Cardiac septum (tissue), 1 donor: ENCODE measurements at regions not wholly inside any gene's neighbourhood (a gene's known extent, or its start where the extent isn't known, plus 50 kb on each side); places are given as distances from the start of the nearest gene placed in this dataset.
"Not testable (repeated sequence)": the region's sequence is repeated elsewhere in the genome, so short reads cannot be mapped to it uniquely, and the experiment has no call there.

Experiments used
- DNase-seq: peaks from one replicate; pipeline ENCODE4 v3.0.0-alpha.2; 2020; ENCODE audit warnings: low spot score
- intact Hi-C: fragments of 100-400 bp; cut with DNase I; formaldehyde crosslinking; loops from one replicate; pipeline ENCODE4 v1.14.0; 2022
- donor health status: DM: no; HTN: no; CAD: no.

DNA sequence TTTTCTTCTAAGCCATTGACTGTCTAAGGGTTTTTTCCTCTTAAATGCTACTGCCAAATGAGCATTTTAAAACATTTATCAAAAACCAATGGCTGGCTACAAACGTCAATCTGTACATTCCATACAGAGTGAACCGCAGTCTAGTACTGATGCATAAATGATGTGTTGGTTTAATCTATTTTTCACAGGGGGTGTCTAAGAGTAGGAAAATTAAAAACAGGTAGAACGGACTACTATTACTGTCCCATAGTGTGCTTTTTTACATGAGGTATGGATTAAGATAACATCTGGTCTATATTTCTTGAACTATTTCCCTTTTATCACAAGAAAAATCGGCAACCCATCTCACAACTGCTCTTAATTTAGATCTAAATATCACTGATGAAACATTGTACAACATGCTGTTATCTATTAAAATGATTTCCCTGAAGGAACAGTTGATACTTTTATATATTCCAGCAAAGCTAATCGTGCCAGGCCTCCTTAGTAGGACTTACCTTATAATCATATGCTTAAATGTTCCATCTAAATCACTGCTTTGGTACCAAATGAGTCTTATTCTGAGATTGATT, 172.9 kb upstream of the CDKN3 start:
- DNase-seq = no peak
- intact Hi-C loops = no loop called here

DNA sequence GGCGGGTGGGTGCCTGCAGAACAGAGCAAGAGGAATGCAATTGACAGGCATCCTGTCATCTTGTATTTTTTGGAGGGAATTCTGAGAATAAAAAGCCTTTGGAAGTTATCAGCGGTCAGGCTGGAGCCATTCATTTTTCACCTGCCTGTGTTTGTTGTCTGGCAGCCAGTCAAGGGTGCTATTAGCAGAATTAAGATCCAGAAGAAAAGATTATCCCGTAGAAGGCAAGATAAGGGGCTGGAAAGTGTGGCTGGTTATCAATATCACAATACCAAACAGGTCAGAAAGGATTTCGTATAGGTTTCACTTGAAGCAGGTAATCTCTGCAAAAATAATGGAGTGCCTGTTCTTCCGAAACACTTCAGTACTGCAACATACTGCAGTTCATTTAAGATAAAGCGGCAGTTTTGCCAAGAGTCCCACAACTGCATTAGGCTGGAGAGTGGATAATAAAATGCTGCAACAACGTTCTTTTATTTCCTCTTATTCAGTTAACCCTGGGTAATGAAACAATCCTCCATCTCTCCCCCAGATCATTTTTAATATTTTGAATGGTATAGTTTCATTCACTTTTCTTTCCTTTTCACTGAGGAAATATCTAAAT, 171.2 kb upstream of the CDKN3 start:
- no peak for DNase-seq
- intact Hi-C loops = no loop called here

DNA sequence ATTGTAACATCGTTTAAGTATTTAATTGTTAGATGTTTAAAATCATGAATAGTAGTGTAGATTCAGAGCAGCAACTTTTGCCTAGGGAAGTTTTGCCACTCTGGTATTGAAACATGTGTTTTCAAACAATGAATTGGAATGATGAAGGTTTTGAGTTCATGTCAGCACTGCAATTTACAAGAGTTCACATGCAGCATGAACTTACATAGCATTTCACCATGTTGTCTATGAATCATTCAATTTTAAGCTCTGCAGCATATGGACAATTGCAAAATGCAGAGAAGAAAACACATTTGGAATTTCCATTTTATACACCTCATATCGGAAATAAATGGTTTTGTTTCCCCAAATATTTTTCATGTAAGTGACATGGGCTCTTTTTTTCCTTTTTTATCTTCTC, 170.7 kb upstream of the CDKN3 start:
- no peak for DNase-seq
- intact Hi-C loops = no loop called here

DNA sequence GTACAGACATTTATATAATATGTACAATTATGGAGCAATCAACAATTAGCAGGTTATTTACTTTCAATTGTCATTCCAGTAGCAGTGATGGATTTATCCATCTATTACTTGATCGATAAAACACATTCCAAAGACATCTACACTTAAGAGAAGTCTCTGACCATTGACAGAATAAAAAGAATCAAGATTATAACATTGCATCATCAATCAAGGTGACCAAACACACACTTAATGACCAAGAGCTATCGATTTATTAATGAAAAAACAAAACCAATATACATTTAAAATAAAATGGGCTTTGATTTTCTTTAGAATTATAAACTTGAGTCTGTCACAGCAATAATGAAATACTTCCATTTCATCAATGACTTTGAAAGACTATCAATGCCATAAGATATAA, 170.2 kb upstream of the CDKN3 start:
- intact Hi-C loops = no loop called here
- DNase-seq = no peak

DNA sequence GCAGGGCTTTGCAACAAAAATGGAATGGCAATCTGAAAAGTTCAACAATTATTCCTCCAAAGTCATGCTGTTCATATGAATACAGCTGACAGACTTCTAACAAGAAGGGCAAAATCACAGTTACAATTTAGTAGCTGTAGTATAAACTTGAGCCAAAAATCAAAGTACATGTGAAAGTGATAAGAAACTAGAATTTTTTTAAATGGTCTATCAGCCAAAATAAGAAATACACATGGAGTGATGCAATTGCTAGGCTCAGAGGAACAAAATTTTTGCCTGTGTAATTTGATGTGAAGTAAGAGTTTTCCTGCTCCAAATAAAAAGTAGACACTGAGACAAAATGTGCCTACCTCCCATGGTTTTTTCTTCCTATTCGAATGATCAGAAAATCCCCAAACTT, 167.7 kb upstream of the CDKN3 start:
- intact Hi-C loops = no loop called here
- no peak for DNase-seq

DNA sequence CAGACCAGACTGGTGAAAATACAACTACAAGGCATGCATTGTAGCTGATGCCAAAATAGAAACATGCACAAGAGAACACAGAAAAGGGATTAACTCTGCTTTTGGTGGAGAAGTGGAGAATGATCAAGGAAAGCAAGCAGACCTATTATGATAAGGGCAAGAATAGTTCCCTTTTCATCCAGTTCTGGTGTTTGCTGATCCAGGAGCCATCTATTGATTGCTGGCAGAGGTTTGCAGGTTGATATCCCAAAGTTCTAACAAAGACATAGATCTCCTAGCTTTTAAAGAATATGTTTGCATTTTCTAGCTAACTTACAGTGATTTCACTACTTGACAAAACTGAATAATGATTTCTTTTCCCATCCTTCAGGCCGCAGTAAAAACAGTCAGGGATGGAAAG, 166.2 kb upstream of the CDKN3 start:
- intact Hi-C loops = no loop called here

DNA sequence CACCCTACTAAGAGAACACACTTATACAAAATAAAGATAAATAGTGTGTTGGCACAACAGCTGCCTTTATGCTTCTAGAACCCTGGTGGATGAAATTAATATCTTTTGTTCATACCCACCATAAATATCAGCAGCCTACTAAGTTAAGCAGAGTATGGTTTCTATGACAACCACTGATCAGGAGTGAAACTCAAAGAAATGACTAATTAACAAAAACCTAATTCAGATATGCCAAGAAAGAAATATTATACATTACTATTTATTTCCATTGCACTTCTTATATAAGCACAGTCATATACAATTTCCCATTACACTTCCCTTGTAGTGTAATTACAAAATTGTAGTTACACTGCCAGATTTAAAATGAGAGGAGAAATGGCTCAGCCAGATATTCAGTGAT, 164.1 kb upstream of the CDKN3 start:
- intact Hi-C loops = no loop called here
- no peak for DNase-seq

More for the DNA sequence above, 166.2 kb upstream of the CDKN3 start:
- DNase-seq = no peak

DNA sequence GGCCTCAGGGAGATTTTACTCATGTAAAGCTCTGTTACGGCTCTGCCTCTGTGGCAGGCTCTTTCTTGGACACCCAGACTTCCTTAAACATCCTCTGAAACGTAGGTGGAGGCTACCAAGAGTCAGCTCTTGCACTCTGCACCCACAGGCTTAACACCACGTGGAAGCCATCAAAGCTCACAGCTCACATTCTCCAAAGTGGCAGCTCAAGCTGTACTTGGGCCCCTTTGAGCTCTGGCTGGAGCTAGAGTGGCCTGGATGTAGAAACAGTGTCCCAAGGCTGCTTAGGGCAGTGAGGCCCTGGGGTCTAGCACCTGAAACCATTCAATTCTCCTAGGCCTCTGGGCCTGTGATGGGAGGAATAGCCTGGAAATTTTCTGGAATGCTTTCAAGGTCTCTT, 155.3 kb upstream of the CDKN3 start:
- no peak for DNase-seq
- intact Hi-C loops = no loop called here

DNA sequence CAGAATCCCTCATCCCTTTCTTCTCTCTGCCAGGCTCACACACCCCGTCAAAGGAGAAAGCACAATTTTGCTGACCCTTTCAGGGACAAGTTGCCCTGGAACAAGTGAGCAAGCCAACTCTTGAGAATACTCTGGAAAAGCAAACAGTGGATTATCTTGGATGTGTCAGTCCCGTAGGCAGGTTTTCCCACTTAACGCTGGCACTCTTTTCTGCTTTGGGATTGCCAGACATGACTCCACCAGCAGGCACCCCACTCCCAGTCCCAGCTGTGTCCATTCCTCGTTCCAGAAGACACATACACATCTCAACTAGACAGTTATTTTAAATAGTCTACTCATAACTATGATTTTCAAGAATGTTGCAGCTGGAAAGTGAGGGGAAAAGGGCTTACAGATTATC, 145.5 kb upstream of the CDKN3 start:
- intact Hi-C loops = no loop called here
- no peak for DNase-seq

DNA sequence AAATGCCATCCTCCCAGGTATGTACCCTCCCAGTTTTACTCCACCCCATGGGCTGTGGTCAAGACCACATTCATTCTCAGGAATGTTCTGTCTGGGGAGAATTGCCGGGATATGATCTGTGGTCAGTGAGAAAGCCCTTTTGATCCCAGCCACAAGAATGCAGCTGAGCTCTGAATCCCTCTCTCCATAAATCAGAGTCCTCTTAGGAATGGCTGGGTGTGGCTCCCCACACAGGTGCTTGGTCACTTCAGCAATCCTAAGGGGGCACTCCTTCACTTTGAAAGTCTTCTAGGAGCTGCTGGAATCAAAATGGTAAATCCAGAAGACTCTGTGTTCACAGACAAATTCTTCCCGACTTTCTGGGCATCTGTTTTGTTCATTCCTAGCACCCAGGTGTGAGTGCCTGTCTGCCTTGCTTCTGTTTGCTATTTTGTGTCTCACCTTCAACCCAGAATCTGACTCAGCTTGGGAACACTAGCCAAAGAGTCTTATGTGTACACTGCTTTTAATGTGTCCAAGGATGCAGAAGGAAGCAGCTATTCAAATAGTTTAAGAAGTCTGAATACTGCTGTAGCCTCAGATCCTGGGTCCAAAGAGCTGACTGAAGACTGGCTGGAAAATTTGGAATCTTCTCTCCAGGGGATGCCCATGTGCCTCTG, 144.6 kb upstream of the CDKN3 start:
- intact Hi-C loops = no loop called here

DNA sequence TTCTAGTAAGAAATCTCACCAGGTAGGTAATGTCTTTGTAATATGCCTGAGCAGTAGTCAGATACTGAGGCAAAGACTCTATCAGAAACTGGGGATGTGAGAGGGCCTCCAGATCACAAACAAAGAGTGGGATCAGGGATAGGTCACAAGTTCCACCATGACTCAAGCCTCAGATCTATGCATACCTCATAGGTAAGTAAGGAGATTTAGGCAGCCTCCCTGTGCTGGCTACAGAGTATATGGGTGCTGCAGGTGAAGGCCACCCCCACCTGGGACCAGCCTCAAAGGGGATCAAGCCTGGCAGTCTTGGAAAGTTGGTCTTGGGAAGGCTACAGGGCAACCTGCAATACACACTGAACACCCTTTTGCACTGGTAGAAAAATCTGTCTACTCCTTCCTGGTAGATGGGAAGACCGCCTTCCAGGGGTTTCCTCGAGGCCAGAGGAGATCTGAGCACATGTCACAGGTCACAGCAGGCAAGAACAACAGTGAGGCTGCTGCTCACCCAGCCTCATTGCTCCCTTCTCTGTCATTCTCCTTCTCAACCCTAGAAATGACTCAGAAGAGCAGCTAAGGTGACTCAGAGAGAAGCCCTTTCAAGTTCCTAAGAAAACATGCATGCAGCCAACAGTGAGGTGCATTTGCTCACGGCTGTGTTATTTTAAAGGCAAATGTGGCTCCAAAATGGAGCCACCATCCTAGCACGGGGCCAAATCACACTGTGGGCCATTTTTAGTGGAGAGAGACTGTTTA, 143.4 kb upstream of the CDKN3 start:
- no peak for DNase-seq
- intact Hi-C loops = no loop called here

More for the DNA sequence above, 144.6 kb upstream of the CDKN3 start:
- DNase-seq = no peak

DNA sequence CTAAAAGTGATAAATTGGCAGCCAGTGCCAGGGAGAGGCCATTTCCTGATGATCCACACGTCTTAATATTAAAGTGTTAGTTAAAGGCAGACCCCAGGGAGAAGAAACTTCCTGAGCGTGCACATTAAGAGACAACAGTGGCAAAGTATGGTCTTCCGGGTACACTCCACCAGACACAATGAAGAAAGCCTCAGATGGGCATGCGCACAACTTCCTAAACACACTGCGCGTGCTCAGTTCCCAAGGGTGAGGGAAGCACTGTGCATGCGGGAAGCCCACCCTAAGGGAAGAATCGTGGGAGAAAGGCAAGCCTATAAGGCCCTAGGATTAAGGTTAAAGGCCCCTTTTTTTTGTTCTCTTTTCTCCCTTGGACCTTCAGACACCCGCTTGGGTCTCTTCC, 140.7 kb upstream of the CDKN3 start:
- DNase-seq = no peak
- intact Hi-C loops = no loop called here

DNA sequence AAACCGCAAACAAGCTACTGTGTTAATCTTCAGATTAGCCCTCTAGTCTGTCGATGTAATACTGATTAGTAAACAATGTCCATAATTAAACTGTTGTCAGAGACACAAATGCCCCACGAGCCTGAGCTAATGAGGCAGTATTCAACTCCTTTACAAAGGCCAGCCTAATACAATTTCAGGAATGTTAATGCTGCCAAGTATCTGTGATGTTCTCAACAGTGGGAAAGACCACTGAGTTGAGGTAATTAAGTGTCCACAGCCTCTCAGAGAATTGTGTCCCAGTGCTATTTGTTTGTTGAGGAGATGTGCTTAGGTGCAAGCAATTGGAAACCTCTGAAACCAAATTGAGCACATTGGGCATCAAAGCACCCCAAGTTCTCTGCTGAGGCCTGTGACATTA, 139.4 kb upstream of the CDKN3 start:
- DNase-seq = no peak
- intact Hi-C loops = no loop called here

DNA sequence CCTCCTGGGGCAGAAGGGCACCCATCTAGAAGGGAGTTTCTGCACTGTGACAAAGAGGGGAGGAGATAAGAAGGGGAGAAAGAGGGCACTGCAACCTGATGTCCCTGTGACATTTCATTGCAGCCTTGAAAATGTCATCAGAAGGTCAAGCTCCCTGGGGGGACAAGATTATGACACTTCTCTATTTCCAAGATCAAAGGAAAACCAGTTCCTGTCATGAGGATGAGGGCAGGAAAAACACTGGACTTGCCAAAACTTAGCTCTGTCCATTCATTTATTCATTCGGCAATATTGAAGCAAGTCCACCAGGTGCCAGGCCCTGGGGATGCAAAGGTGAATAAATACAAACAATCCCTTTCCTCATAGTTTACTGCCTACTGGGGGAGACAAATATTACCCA, 138.4 kb upstream of the CDKN3 start:
- no peak for DNase-seq
- intact Hi-C loops = no loop called here

DNA sequence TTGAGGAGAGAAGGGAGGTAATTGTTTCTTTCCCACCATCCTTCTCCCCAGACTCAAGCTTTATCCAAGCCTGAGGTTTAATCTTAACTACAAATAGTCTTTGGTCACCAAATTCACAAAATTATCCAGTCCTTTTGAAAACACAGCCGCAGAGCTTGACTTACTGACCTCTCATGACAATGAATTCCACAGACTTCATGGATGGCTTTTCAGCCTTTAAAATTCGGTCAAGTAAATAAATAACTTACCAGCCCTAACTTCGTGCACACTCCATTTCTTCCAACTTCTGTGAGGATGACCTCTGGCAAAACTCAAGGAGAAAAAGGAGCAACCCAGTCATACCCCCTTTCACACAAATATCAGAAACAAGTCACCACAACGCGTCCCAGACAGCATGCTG, 137.0 kb upstream of the CDKN3 start:
- no peak for DNase-seq
- intact Hi-C loops = no loop called here

DNA sequence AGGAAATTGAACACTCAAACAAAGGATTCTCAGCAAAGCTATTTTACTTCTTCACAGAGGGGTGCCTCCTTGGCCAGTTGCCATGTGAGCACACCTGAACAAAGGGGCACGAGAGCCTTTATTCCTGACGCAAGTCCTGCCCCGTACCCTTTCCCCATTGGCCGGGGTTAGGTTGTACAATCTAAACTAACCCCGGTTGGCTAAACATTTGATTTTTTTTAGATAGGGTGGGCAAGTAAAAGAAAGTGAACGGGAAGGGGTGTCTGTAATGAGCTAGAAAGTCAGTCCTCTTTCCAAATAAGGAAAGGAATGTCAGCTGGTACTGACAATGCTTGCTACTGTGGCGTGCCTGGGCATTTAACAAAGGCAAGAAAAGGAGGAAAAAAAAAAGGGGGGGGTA, 135.5 kb upstream of the CDKN3 start:
- DNase-seq = no peak
- intact Hi-C loops = no loop called here

DNA sequence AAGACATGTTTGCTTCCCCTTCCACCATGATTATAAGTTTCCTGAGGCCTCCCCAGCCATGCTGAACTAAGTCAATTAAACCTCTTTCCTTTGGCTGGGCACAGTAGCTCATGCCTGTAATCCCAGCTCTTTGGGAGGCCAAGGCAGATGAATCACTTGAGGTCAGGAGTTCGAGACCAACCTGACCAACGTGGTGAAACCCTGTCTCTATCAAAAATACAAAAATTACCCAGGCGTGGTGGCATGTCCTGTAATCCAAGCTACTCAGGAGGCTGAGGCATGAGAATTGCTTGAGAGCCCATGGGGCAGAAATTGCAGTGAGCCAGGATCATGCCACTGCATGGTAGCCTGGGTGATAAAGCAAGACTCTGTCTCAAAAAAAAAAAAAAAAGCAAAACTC, 130.2 kb upstream of the CDKN3 start:
- intact Hi-C loops, DNase-seq: not testable (repeated sequence)

DNA sequence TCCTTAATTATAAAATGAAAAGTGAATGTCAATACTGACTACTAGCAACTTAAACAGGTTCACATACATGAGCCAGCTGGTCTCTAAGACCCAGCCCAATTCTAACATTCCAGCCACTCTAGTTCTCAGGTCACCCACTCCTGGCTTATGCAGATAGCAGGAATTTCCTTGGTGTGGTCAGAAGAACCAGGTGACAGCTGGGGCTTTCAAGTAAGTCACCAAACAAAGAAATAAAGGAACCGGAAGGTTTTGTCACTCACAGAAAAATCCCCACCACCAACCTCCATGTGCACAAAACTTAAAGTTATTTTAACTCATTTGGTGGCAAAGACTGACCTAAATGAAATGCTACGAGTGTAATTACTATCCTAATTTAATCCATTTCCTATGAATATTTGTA, 129.6 kb upstream of the CDKN3 start:
- no peak for DNase-seq
- intact Hi-C loops = no loop called here

DNA sequence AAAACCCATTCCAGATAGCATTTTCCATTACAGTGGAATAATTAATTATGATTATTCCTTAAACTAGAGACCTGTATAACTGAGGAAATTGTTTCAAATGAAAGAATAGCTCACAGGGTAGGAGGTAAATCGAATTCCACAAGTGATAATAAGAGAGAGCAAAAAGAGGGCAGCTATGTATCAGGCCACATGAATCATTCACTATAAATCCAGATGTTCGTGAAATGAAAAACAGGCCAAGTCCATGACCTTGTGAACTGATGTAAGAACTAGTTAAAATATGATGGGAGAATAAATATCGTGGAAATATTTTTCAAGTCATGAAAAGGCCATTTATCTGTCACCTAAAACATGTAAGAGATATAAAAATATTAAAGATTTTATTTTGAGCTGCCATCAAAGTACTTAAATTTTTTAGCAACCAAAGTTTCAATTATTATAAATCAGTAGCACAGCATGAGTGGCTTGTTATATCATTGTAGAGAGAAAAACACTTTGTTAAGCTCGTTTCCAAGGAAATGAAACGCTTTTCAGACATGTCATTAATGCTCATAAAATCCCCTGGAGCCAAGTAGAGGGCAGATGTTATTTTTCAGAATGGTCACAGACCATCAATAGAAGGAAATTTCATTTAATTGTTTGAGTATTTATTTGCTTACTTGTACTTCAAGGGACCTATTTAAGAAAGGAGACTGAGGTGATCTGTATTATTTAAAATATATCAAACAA, 120.6 kb upstream of the CDKN3 start:
- intact Hi-C loops = no loop called here
- DNase-seq = no peak

DNA sequence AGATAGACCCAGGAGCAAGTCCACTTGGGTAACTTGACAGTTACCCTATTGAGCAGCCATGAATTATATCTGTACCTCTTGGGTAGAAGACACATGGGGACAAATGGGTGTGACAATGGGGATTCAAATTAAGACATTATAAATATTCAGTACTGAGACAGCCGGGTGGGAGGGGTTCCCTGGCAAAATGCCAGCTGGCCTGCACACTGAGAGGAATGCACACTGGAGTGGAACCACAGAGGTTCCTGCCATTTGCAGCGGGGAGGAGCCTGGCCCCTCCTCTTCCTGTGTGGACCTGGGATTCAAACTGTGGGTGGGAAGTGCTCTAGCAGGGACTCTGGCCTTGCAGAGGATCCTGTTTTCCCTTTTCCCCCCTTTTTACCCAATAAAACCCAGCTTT, 118.7 kb upstream of the CDKN3 start:
- intact Hi-C loops = no loop called here
- no peak for DNase-seq
